H9 (cell line): ENCODE measurements at regions not wholly inside any gene's neighbourhood (a gene's known extent, or its start where the extent isn't known, plus 50 kb on each side); places are given as distances from the start of the nearest gene placed in this dataset.

Experiments used
- DNase-seq: peaks from one replicate; pipeline ENCODE4 v3.0.0-alpha.2; 2017
- H2AFZ ChIP-seq: one replicate; pipeline ENCODE4 v1.6.1; 2013; ENCODE audit warnings: mild to moderate bottlenecking, low read length, control low read depth, moderate library complexity
- H2AK5ac ChIP-seq: 2 replicates; pipeline ENCODE4 v1.6.1; 2013; ENCODE audit warnings: low read length, control low read depth, mixed read lengths; ENCODE audit not compliant: insufficient read length
- H2BK120ac ChIP-seq: one replicate; pipeline ENCODE4 v1.6.1; 2013; ENCODE audit warnings: low read depth, mild to moderate bottlenecking, low read length, control low read depth, inconsistent platforms; ENCODE audit not compliant: poor library complexity, severe bottlenecking
- H2BK12ac ChIP-seq: 2 replicates; pipeline ENCODE4 v1.6.1; 2013; ENCODE audit warnings: low read length, control low read depth, mixed read lengths, low read depth; ENCODE audit not compliant: insufficient read length
- H2BK15ac ChIP-seq: 2 replicates; pipeline ENCODE4 v1.6.1; 2013; ENCODE audit warnings: low read depth, low read length, control low read depth
- H2BK20ac ChIP-seq: one replicate; pipeline ENCODE4 v1.6.1; 2013; ENCODE audit warnings: low read depth, mild to moderate bottlenecking, low read length, control low read depth, inconsistent platforms; ENCODE audit not compliant: poor library complexity, severe bottlenecking
- H2BK5ac ChIP-seq: 2 replicates; pipeline ENCODE4 v1.6.1; 2013; ENCODE audit warnings: low read length, control low read depth, mixed read lengths; ENCODE audit not compliant: insufficient read length
- H3K14ac ChIP-seq: 2 replicates; pipeline ENCODE4 v1.6.1; 2013; ENCODE audit warnings: low read length, control low read depth; ENCODE audit not compliant: insufficient read depth
- H3K18ac ChIP-seq: 2 replicates; pipeline ENCODE4 v1.6.1; 2013; ENCODE audit warnings: low read depth, mild to moderate bottlenecking, mixed read lengths, low read length, control low read depth; ENCODE audit not compliant: insufficient read length
- H3K23ac ChIP-seq: 2 replicates; pipeline ENCODE4 v1.6.1; 2013; ENCODE audit warnings: low read length, control low read depth, mixed read lengths, low read depth; ENCODE audit not compliant: insufficient read length
- H3K23me2 ChIP-seq: 2 replicates; pipeline ENCODE4 v1.6.1; 2013; ENCODE audit warnings: low read depth, mild to moderate bottlenecking, mixed read lengths, low read length, control low read depth; ENCODE audit not compliant: insufficient read length, poor library complexity, severe bottlenecking
- H3K27ac ChIP-seq: 2 replicates; pipeline ENCODE4 v1.5.1; 2013; ENCODE audit warnings: low read length, control low read depth, mixed read lengths, low read depth; ENCODE audit not compliant: insufficient read length
- H3K27me3 ChIP-seq: 2 replicates; pipeline ENCODE4 v1.6.1; 2013; ENCODE audit warnings: low read length, control low read depth, inconsistent platforms; ENCODE audit not compliant: insufficient read depth
- H3K4ac ChIP-seq: 2 replicates; pipeline ENCODE4 v1.6.1; 2013; ENCODE audit warnings: low read depth, mild to moderate bottlenecking, control low read depth, inconsistent platforms, low read length, moderate library complexity
- H3K4me1 ChIP-seq: 2 replicates; pipeline ENCODE4 v1.6.1; 2013; ENCODE audit warnings: low read length, control low read depth, inconsistent platforms; ENCODE audit not compliant: insufficient read depth
- H3K4me2 ChIP-seq: 2 replicates; pipeline ENCODE4 v1.6.1; 2013; ENCODE audit warnings: low read length, control low read depth, mixed read lengths; ENCODE audit not compliant: insufficient read length, insufficient read depth
- H3K56ac ChIP-seq: 2 replicates; pipeline ENCODE4 v1.6.1; 2013; ENCODE audit warnings: low read depth, mild to moderate bottlenecking, mixed read lengths, low read length, control low read depth; ENCODE audit not compliant: insufficient read length
- H3K79me1 ChIP-seq: 2 replicates; pipeline ENCODE4 v1.6.1; 2013; ENCODE audit warnings: low read depth, mild to moderate bottlenecking, moderate library complexity, low read length, control low read depth, inconsistent platforms; ENCODE audit not compliant: insufficient read depth, poor library complexity, severe bottlenecking
- H3K79me2 ChIP-seq: 2 replicates; pipeline ENCODE4 v1.6.1; 2013; ENCODE audit warnings: low read length, control low read depth, inconsistent platforms; ENCODE audit not compliant: insufficient read depth
- H3K9ac ChIP-seq: 2 replicates; pipeline ENCODE4 v1.6.1; 2013; ENCODE audit warnings: low read length, control low read depth, mixed read lengths; ENCODE audit not compliant: insufficient read length; ENCODE audit errors: extremely low read depth
- H3K9me3 ChIP-seq: one replicate; pipeline ENCODE4 v1.6.1; 2013; ENCODE audit warnings: low read depth, low read length, inconsistent platforms; ENCODE audit not compliant: control insufficient read depth
- H3T11ph ChIP-seq: one replicate; pipeline ENCODE4 v1.6.1; 2013; ENCODE audit warnings: mild to moderate bottlenecking, low read length, control low read depth, inconsistent platforms
- H4K20me1 ChIP-seq: one replicate; pipeline ENCODE4 v1.6.1; 2013; ENCODE audit not compliant: control insufficient read depth, insufficient read length, insufficient read depth
- H4K5ac ChIP-seq: 2 replicates; pipeline ENCODE4 v1.6.1; 2013; ENCODE audit warnings: low read depth, mild to moderate bottlenecking, mixed read lengths, low read length, control low read depth; ENCODE audit not compliant: insufficient read length
- H4K8ac ChIP-seq: replicated peaks from 2 replicates; pipeline ENCODE4 v1.6.1; 2013; ENCODE audit warnings: low read length, control low read depth, mixed read lengths, low read depth; ENCODE audit not compliant: insufficient read length
- H4K91ac ChIP-seq: 2 replicates; pipeline ENCODE4 v1.6.1; 2013; ENCODE audit warnings: low read depth, mild to moderate bottlenecking, moderate library complexity, mixed read lengths, low read length, control low read depth; ENCODE audit not compliant: insufficient read length
- H3K27ac Mint-ChIP-seq, 3 experiments: 2 replicates in 2 of 3; 3 replicates in 1 of 3; pipeline ENCODE4 v1.8.0; 2020 to 2021; ENCODE audit warnings: mixed read lengths in 3 of 3, mild to moderate bottlenecking in 1 of 3, moderate library complexity in 1 of 3
- H3K27me3 Mint-ChIP-seq: 2 replicates; pipeline ENCODE4 v1.8.0; 2021; ENCODE audit warnings: low read depth, mild to moderate bottlenecking, moderate library complexity, mixed read lengths
- H3K36me3 Mint-ChIP-seq, 3 experiments: 2 replicates in 2 of 3; 3 replicates in 1 of 3; pipeline ENCODE4 v1.8.0; 2020 to 2021; ENCODE audit warnings: low read depth in 3 of 3, mixed read lengths in 3 of 3; ENCODE audit not compliant: insufficient read depth in 1 of 3
- H3K4me1 Mint-ChIP-seq, 2 experiments: 2 replicates each; pipeline ENCODE4 v1.8.0; 2020; ENCODE audit warnings: mixed read lengths in 2 of 2
- H3K4me3 Mint-ChIP-seq, 2 experiments: 2 replicates in 1 of 2; 3 replicates in 1 of 2; pipeline ENCODE4 v1.8.0; 2020 to 2021; ENCODE audit warnings: mild to moderate bottlenecking in 2 of 2, mixed read lengths in 2 of 2, moderate library complexity in 1 of 2
- H3K9me3 Mint-ChIP-seq, 2 experiments: 2 replicates in 1 of 2; 3 replicates in 1 of 2; pipeline ENCODE4 v1.8.0; 2020; ENCODE audit warnings: mild to moderate bottlenecking in 2 of 2, mixed read lengths in 2 of 2, moderate library complexity in 1 of 2
- WGBS: extraction: QIAGEN DNeasy Blood & Tissue Kit; methylation state at CpG from one replicate; pipeline ENCODE4 v1.1.7; 2013; ENCODE audit warnings: missing lambda C conversion rate, low lambda C conversion rate, mixed read lengths; ENCODE audit not compliant: insufficient read length; ENCODE audit errors: extremely low coverage; 5-methylcytosine and 5-hydroxymethylcytosine counted together
- TF ChIP-seq, protein P1 (sequence below): fragments of 200-600 bp; sonication (generic); conservative IDR thresholded peaks from 3 replicates; pipeline ENCODE4 v1.8.0; 2021; ENCODE audit warnings: antibody characterized with exemption, mild to moderate bottlenecking

DNA sequence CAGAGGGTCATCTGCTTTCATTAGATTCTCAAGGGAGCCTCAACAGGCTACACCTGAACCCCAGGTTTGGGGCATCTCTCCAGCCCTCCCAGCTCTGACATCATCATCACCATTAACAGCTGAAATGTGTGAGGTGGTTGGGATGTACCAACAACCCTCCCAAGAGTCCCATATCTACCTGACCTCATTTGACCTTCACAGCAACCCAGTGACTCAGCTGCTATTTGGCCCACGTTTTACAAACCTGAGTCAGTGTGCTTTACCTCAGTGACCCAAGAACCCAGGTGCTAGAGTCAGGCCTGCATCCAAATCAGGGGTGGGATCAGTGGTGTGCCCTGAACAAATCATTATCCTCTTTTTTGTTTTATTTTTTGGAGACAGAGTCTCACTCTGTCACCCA, 53.3 kb upstream of the TINAGL1 start:
- no peak overlapping the region for H3K4me2 ChIP-seq
- no peaks in the 10 kb centered on the region for H3K9me3 ChIP-seq
- TF ChIP-seq, protein P1, sequence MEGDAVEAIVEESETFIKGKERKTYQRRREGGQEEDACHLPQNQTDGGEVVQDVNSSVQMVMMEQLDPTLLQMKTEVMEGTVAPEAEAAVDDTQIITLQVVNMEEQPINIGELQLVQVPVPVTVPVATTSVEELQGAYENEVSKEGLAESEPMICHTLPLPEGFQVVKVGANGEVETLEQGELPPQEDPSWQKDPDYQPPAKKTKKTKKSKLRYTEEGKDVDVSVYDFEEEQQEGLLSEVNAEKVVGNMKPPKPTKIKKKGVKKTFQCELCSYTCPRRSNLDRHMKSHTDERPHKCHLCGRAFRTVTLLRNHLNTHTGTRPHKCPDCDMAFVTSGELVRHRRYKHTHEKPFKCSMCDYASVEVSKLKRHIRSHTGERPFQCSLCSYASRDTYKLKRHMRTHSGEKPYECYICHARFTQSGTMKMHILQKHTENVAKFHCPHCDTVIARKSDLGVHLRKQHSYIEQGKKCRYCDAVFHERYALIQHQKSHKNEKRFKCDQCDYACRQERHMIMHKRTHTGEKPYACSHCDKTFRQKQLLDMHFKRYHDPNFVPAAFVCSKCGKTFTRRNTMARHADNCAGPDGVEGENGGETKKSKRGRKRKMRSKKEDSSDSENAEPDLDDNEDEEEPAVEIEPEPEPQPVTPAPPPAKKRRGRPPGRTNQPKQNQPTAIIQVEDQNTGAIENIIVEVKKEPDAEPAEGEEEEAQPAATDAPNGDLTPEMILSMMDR: no peak
- H4K5ac ChIP-seq: no peak overlapping the region
- H3K79me1 ChIP-seq: no peaks in the 10 kb centered on the region
- H2AK5ac ChIP-seq: no peak overlapping the region
- H3K79me2 ChIP-seq: no peaks in the 10 kb centered on the region
- no peaks in the 10 kb centered on the region for H4K20me1 ChIP-seq
- no peak overlapping the region for H3K23ac ChIP-seq
- Mint-ChIP-seq H3K27me3 (no peaks in the 10 kb centered on the region; the same call in 1 of the 2 replicates), H3K27ac (no peak overlapping the region), H3K4me3 (no peak overlapping the region; a peak in 1 of 5 replicates), H3K36me3 (no peaks in the 10 kb centered on the region), H3K4me1 (peaks cover 0 to 6% of the 10 kb centered on the region in 2 experiments; a peak in 2 of 4 replicates), H3K9me3 (no peaks in the 10 kb centered on the region)
- H2BK20ac ChIP-seq: no peak overlapping the region
- H4K91ac ChIP-seq: no peak overlapping the region
- H2AFZ ChIP-seq: no peak overlapping the region
- WGBS: no CpG with 5 or more reads among the region's 1 CpG
- H3K14ac ChIP-seq: no peak overlapping the region
- no peaks in the 10 kb centered on the region for H3K23me2 ChIP-seq
- no peak overlapping the region for H3K27ac ChIP-seq
- H2BK120ac ChIP-seq: no peak overlapping the region
- H3K4ac ChIP-seq: no peak overlapping the region
- no peak overlapping the region for H3K18ac ChIP-seq
- H4K8ac ChIP-seq: no peak overlapping the region
- H2BK12ac ChIP-seq: no peak overlapping the region
- H3T11ph ChIP-seq: no peak overlapping the region
- DNase-seq: no peak
- H3K56ac ChIP-seq: no peak overlapping the region
- H3K27me3 ChIP-seq: no peaks in the 10 kb centered on the region
- H2BK5ac ChIP-seq: no peak overlapping the region
- no peak overlapping the region for H3K9ac ChIP-seq
- no peak overlapping the region for H2BK15ac ChIP-seq
- H3K4me1 ChIP-seq: no peaks in the 10 kb centered on the region
